ENCODE measurements at regions not wholly inside any gene's neighbourhood (a gene's known extent, or its start where the extent isn't known, plus 50 kb on each side); places are given as distances from the start of the nearest gene placed in this dataset.

DNA sequence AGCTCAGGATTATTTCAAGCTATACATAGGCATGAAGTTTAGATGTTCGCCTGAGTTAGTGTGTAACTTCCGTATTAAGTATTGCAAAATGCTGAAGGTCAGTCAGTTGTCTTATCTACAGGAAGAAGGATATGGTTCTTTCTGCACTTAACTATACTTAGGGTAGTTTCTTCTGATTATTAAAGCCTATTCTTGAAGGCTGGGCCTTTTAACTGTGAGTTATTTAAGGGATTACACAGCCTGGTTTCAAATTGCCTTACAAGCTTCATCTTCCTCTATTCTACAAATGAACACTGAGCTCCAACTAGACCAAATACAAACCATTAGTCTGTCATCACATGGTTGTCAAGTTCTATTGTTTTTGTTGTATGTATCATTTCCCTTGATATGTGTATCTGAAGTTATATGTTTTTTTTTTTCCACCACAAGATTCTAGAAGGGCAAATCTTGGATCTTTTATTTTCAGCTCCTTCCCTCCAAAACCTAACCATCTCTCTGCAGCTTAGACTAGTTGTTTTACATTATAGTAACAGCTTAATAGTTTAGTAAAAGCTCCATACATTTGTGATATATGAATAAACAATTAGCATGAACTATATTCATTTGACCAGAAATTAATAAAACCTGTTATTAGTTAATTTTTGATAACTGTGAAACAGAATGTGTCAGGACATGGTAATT lies 272.9 kb upstream of the KCNMB2 start:
- TF ChIP-seq, protein P1, sequence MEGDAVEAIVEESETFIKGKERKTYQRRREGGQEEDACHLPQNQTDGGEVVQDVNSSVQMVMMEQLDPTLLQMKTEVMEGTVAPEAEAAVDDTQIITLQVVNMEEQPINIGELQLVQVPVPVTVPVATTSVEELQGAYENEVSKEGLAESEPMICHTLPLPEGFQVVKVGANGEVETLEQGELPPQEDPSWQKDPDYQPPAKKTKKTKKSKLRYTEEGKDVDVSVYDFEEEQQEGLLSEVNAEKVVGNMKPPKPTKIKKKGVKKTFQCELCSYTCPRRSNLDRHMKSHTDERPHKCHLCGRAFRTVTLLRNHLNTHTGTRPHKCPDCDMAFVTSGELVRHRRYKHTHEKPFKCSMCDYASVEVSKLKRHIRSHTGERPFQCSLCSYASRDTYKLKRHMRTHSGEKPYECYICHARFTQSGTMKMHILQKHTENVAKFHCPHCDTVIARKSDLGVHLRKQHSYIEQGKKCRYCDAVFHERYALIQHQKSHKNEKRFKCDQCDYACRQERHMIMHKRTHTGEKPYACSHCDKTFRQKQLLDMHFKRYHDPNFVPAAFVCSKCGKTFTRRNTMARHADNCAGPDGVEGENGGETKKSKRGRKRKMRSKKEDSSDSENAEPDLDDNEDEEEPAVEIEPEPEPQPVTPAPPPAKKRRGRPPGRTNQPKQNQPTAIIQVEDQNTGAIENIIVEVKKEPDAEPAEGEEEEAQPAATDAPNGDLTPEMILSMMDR (conservative IDR thresholded peaks at IDR 0.05), result no peak
- TF ChIP-seq EZH2 (IDR thresholded peaks at IDR 0.05; ENCODE audit: low read depth), result no peak

Data from PC-9 (cell line).